Upper lobe of left lung (tissue), 6 donors: ENCODE measurements at regions not wholly inside any gene's neighbourhood (a gene's known extent, or its start where the extent isn't known, plus 50 kb on each side); places are given as distances from the start of the nearest gene placed in this dataset.

Experiments used
- ATAC-seq, 2 donors: fragments of 200-7000 bp; cut with Tn5 transposase; one replicate each; pipeline ENCODE4 v1.9.1; 2022; ENCODE audit warnings: mild to moderate bottlenecking in 2 of 2, moderate library complexity in 2 of 2; ENCODE audit not compliant: low FRiP score in 2 of 2
- DNase-seq, 2 donors: peaks; one replicate each; pipeline ENCODE4 v3.0.0-alpha.2; 2019 to 2020
- H3K27ac ChIP-seq, 4 donors: fragments of 200-600 bp; sonication (generic); one replicate each; pipeline ENCODE4 v1.5.1; 2016 to 2019
- H3K27me3 ChIP-seq, 4 donors: fragments of 200-600 bp; sonication (generic); one replicate each; pipeline ENCODE4 v1.5.1; 2017 to 2019
- H3K36me3 ChIP-seq, 4 donors: fragments of 200-600 bp; sonication (generic); one replicate each; pipeline ENCODE4 v1.5.1; 2016 to 2019
- H3K4me1 ChIP-seq, 4 donors: fragments of 200-600 bp; sonication (generic); one replicate each; pipeline ENCODE4 v1.5.1; 2018 to 2019
- H3K4me3 ChIP-seq, 4 donors: fragments of 200-600 bp; sonication (generic); one replicate each; pipeline ENCODE4 v1.5.1; 2017 to 2019; ENCODE audit warnings: mild to moderate bottlenecking in 2 of 4, moderate library complexity in 1 of 4
- H3K9me3 ChIP-seq, 4 donors: fragments of 200-600 bp; sonication (generic); one replicate each; pipeline ENCODE4 v1.5.1; 2018 to 2019
- EP300 ChIP-seq, 4 donors: sonication (generic); formaldehyde crosslinking; IDR thresholded peaks; one replicate each; pipeline ENCODE4 v1.5.1; 2017; ENCODE audit warnings: antibody characterized with exemption in 4 of 4, control low read depth in 2 of 4
- POLR2A ChIP-seq, 4 donors: fragments of 450-650 bp; IDR thresholded peaks; one replicate each; pipeline ENCODE4 v1.5.1; 2016 to 2017; ENCODE audit warnings: antibody characterized with exemption in 4 of 4, mild to moderate bottlenecking in 2 of 4
- POLR2AphosphoS5 ChIP-seq, 2 donors: sonication (generic); formaldehyde crosslinking; IDR thresholded peaks; one replicate each; pipeline ENCODE4 v1.5.1; 2017; ENCODE audit warnings: antibody characterized with exemption in 2 of 2
- WGBS, 2 donors: methylation state at CpG; one replicate each; pipeline ENCODE4 v1.1.5; 2017 to 2018; 5-methylcytosine and 5-hydroxymethylcytosine counted together
- TF ChIP-seq, protein P1 (sequence below), 6 experiments: fragments of 450-650 bp in 4 of 6; fragments of 200-600 bp in 2 of 6; sonication (generic) in 2 of 6; IDR thresholded peaks; one replicate each; pipeline ENCODE4 v1.5.1; 2016 to 2019; ENCODE audit warnings: antibody characterized with exemption in 6 of 6
- donor health status: DM: no; HTN: no; CAD: no; lungs with moderate emphysema.
- donor health status: DM: no; HTN: yes; CAD: no; lungs with severe emphysema.

DNA sequence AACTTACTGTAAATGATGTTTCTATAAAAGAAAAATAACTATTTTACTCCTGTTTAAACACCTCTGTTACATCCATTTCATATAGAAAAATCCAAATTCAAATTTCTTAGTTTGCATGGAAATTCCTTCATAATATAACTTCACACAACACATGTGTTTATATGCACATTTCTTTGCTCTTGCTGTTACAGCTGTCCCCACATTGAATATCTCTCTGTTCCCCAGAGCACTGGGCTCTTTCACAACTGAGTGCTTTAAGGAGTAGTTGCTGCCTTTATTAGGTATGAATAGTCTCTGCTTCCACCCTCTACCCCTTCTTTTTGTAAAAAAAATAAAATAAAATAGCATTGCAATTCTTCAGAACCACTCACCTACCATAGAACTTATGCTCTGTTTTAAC, 287.0 kb downstream of the OLFM3 start:
- H3K27ac ChIP-seq, result no peak overlapping the region
- no peaks in the 10 kb centered on the region for H3K36me3 ChIP-seq
- no peaks in the 10 kb centered on the region for H3K27me3 ChIP-seq
- TF ChIP-seq, protein P1, sequence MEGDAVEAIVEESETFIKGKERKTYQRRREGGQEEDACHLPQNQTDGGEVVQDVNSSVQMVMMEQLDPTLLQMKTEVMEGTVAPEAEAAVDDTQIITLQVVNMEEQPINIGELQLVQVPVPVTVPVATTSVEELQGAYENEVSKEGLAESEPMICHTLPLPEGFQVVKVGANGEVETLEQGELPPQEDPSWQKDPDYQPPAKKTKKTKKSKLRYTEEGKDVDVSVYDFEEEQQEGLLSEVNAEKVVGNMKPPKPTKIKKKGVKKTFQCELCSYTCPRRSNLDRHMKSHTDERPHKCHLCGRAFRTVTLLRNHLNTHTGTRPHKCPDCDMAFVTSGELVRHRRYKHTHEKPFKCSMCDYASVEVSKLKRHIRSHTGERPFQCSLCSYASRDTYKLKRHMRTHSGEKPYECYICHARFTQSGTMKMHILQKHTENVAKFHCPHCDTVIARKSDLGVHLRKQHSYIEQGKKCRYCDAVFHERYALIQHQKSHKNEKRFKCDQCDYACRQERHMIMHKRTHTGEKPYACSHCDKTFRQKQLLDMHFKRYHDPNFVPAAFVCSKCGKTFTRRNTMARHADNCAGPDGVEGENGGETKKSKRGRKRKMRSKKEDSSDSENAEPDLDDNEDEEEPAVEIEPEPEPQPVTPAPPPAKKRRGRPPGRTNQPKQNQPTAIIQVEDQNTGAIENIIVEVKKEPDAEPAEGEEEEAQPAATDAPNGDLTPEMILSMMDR (IDR thresholded peaks at IDR 0.05), result no peak
- TF ChIP-seq EP300 (IDR thresholded peaks at IDR 0.05) (no peak), POLR2AphosphoS5 (IDR thresholded peaks at IDR 0.05) (no peak), POLR2A (IDR thresholded peaks at IDR 0.05) (no peak)
- DNase-seq (no peak), ATAC-seq (no peak)
- no peak overlapping the region for H3K4me3 ChIP-seq
- H3K9me3 ChIP-seq, result no peaks in the 10 kb centered on the region
- H3K4me1 ChIP-seq, result no peaks in the 10 kb centered on the region

DNA sequence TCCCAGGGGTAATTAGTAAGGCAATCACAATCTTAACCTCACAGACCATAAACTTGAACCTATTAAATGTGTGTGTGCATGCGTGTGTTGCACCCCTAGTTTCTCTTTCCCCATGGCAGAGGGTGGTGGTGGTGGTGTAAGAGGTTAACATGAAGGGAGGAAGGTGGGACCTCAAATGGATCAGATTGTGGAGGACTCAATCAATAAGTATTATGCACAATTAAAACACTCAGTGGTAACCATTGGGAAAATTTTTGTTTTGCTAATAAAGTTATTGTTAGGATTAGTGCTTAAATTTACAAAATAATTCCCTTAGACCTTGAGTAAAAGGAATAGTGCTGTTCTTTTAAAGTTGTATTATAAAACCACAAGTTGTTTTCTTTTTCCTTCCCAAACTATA, 283.0 kb downstream of the OLFM3 start:
- ATAC-seq (no peak), DNase-seq (no peak)
- 50 to 58% methylated on average over 1 of the region's 1 CpG for WGBS, 2 donors
- Histone ChIP-seq H3K27ac (no peak overlapping the region), H3K36me3 (no peaks in the 10 kb centered on the region), H3K27me3 (no peaks in the 10 kb centered on the region), H3K4me3 (no peak overlapping the region), H3K4me1 (no peaks in the 10 kb centered on the region), H3K9me3 (no peaks in the 10 kb centered on the region)
- TF ChIP-seq EP300 (IDR thresholded peaks at IDR 0.05), result no peak
- no peak for TF ChIP-seq POLR2AphosphoS5 (IDR thresholded peaks at IDR 0.05)
- no peak for TF ChIP-seq POLR2A (IDR thresholded peaks at IDR 0.05)
- TF ChIP-seq, protein P1 (IDR thresholded peaks at IDR 0.05), result no peak

DNA sequence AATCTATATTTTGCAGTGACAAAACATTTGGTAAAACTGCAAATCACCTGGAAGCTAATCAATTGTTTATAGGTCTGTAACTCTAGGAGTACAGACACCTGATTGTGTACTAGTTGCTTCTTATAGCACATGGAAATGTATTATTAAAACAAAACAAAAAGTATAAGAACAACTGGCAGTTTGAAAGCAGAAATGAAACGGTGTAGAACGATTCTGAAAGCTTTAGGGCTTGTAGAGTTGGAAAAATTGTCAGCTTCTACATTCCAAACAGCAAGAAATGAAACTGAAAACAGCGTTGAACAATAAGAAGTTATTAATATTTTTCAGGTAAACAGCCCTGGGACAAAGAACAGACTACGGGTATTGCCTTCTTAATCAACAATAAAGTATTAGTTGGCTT, 273.3 kb downstream of the OLFM3 start:
- no peaks in the 10 kb centered on the region for H3K9me3 ChIP-seq
- no peak for DNase-seq
- H3K27me3 ChIP-seq, result no peaks in the 10 kb centered on the region
- no peak for ATAC-seq
- 77 to 82% methylated on average over 4 of the region's 4 CpGs for WGBS, 2 donors
- TF ChIP-seq POLR2AphosphoS5 (IDR thresholded peaks at IDR 0.05) (no peak), EP300 (IDR thresholded peaks at IDR 0.05) (no peak), POLR2A (IDR thresholded peaks at IDR 0.05) (no peak)
- TF ChIP-seq, protein P1 (IDR thresholded peaks at IDR 0.05), result no peak
- H3K4me1 ChIP-seq, result no peaks in the 10 kb centered on the region
- H3K36me3 ChIP-seq, result no peaks in the 10 kb centered on the region
- no peak overlapping the region for H3K4me3 ChIP-seq
- no peak overlapping the region for H3K27ac ChIP-seq

DNA sequence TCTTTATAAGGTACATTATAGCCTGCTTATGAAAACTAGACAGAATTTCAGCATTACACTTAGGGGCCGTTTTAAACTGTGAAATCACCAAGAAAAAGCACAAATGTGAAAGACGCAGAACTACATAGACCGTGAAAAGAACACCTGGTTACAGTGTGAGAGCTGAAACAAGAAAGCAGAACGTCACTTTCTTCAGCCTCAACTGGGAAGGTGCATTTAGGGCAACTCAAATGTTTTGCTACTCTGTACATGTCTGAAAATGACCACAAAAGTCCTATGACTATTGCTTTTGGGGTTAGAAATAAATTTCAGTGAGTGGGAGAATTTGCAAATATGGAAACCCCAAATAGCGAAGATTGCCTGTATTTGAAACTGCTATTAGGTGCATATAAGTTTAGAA, 268.7 kb downstream of the OLFM3 start:
- WGBS, 2 donors, result 82 to 88% methylated on average over 5 of the region's 5 CpGs
- H3K36me3 ChIP-seq, result no peaks in the 10 kb centered on the region
- ATAC-seq (no peak), DNase-seq (no peak)
- H3K4me3 ChIP-seq, result no peak overlapping the region
- TF ChIP-seq POLR2A (IDR thresholded peaks at IDR 0.05) (no peak), EP300 (IDR thresholded peaks at IDR 0.05) (no peak), POLR2AphosphoS5 (IDR thresholded peaks at IDR 0.05) (no peak)
- TF ChIP-seq, protein P1 (IDR thresholded peaks at IDR 0.05), result no peak
- no peaks in the 10 kb centered on the region for H3K9me3 ChIP-seq
- no peaks in the 10 kb centered on the region for H3K4me1 ChIP-seq
- H3K27me3 ChIP-seq, result no peaks in the 10 kb centered on the region
- no peak overlapping the region for H3K27ac ChIP-seq

DNA sequence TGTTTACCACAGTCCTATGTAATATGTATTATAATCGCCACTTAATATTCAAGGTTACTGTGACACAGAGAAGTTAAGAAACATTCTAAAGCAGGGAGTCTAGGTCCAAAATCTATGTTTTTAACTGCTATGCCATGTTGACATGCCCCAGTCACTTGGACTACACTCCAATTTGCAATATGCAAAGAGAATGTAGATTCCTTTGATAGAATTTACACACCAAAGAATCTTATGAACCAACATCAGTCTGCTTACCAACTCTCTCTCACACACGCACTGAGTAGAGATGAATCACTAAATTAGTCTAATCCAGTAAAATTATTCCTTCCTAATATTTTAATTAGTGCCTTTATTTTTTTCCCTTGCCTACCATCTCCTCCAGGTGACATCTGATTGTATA, 266.2 kb downstream of the OLFM3 start:
- DNase-seq (no peak), ATAC-seq (no peak)
- TF ChIP-seq POLR2AphosphoS5 (IDR thresholded peaks at IDR 0.05) (no peak), POLR2A (IDR thresholded peaks at IDR 0.05) (no peak), EP300 (IDR thresholded peaks at IDR 0.05) (no peak)
- TF ChIP-seq, protein P1 (IDR thresholded peaks at IDR 0.05), result no peak
- H3K27me3 ChIP-seq, result no peaks in the 10 kb centered on the region
- 92 to 95% methylated on average over 2 of the region's 2 CpGs for WGBS, 2 donors
- no peaks in the 10 kb centered on the region for H3K4me1 ChIP-seq
- H3K27ac ChIP-seq, result no peak overlapping the region
- no peak overlapping the region for H3K4me3 ChIP-seq
- H3K36me3 ChIP-seq, result no peaks in the 10 kb centered on the region
- H3K9me3 ChIP-seq, result no peaks in the 10 kb centered on the region
